T-helper 1 cell (primary cell): ENCODE measurements at regions not wholly inside any gene's neighbourhood (a gene's known extent, or its start where the extent isn't known, plus 50 kb on each side); places are given as distances from the start of the nearest gene placed in this dataset.
"Not testable (repeated sequence)": the region's sequence is repeated elsewhere in the genome, so short reads cannot be mapped to it uniquely, and the experiment has no call there.

Experiments used
- DNase-seq, 5 donors: peaks; one replicate each; pipeline ENCODE4 v3.0.0-alpha.2; 2012 to 2020

- not testable (repeated sequence) for DNase-seq
Observed at GRCh38 chr15:98088307-98088945, 127.9 kb downstream of the ARRDC4 start.

GRCh38 chr15:98089352-98089751, 128.8 kb downstream of the ARRDC4 start:
- DNase-seq = not testable (repeated sequence)

- DNase-seq = not testable (repeated sequence)
Observed at GRCh38 chr15:98097986-98098385, 137.5 kb downstream of the ARRDC4 start.

GRCh38 chr15:98100606-98101005, 140.1 kb downstream of the ARRDC4 start:
- not testable (repeated sequence) for DNase-seq

- DNase-seq = no peak
Observed at GRCh38 chr15:98103570-98103969, 143.1 kb downstream of the ARRDC4 start.

GRCh38 chr15:98104386-98105151, 144.1 kb downstream of the ARRDC4 start:
- not testable (repeated sequence) for DNase-seq

- not testable (repeated sequence) for DNase-seq
Observed at GRCh38 chr15:98106615-98107194, 146.2 kb downstream of the ARRDC4 start.

GRCh38 chr15:98111806-98112205, 151.3 kb downstream of the ARRDC4 start:
- no peak for DNase-seq

- no peak for DNase-seq
Observed at GRCh38 chr15:98113327-98113726, 152.8 kb downstream of the ARRDC4 start.

GRCh38 chr15:98120561-98120960, 160.1 kb downstream of the ARRDC4 start:
- no peak for DNase-seq

GRCh38 chr15:98121536-98121935, 161.0 kb downstream of the ARRDC4 start:
- DNase-seq = no peak

GRCh38 chr15:98121957-98122356, 161.5 kb downstream of the ARRDC4 start:
- no peak for DNase-seq

GRCh38 chr15:98123297-98123696, 162.8 kb downstream of the ARRDC4 start:
- no peak for DNase-seq

GRCh38 chr15:98123834-98124233, 163.3 kb downstream of the ARRDC4 start:
- no peak for DNase-seq

GRCh38 chr15:98124581-98124980, 164.1 kb downstream of the ARRDC4 start:
- no peak for DNase-seq

- no peak for DNase-seq
Observed at GRCh38 chr15:98126326-98127085, 166.0 kb downstream of the ARRDC4 start.

GRCh38 chr15:98127586-98127985, 167.1 kb downstream of the ARRDC4 start:
- no peak for DNase-seq

GRCh38 chr15:98131924-98132323, 171.4 kb downstream of the ARRDC4 start:
- no peak for DNase-seq

GRCh38 chr15:98134905-98135304, 174.4 kb downstream of the ARRDC4 start:
- DNase-seq = no peak

- no peak for DNase-seq
Observed at GRCh38 chr15:98138910-98139309, 178.4 kb downstream of the ARRDC4 start.

- DNase-seq = no peak
Observed at GRCh38 chr15:98139337-98139736, 178.8 kb downstream of the ARRDC4 start.

- DNase-seq = no peak
Observed at GRCh38 chr15:98142572-98142971, 182.1 kb downstream of the ARRDC4 start.

GRCh38 chr15:98143116-98143515, 182.6 kb downstream of the ARRDC4 start:
- DNase-seq = no peak
